ENCODE measurements at regions not wholly inside any gene's neighbourhood (a gene's known extent, or its start where the extent isn't known, plus 50 kb on each side); places are given as distances from the start of the nearest gene placed in this dataset.

DNA sequence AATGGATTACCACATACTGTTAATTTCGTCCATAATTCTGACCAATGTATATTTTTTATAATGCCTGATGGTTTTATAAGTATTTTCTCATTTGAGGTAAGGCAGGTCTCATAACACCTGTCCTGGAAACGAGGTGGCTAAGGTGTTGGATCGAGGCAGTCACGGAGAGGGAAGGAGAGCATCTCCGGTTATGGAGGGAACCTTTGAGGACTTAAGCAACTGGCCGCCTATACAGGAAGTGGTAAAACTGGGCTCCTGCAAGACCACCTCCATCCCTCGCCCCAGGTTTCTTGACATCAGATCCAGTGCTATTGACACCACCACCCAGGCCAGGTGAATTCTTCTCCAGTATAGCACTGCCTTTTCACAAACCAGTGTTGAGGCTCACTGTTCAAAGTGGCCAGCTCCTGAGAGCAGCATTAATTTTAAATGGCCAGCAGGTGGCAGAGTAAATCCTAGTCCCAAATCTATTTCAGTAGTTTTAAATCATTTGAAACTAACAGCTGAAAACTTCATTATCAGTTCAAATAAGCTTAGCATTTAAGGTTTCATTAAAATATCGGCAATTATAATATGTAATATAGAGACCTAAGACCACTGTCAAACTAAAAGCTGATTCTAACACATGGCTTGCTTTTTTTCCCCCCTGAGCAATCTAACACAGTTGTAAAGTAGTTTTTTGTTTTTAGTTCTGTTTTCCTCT is 100.8 kb downstream of the PPM1A start:
- peak; percentile 37 for DNase-seq

DNA sequence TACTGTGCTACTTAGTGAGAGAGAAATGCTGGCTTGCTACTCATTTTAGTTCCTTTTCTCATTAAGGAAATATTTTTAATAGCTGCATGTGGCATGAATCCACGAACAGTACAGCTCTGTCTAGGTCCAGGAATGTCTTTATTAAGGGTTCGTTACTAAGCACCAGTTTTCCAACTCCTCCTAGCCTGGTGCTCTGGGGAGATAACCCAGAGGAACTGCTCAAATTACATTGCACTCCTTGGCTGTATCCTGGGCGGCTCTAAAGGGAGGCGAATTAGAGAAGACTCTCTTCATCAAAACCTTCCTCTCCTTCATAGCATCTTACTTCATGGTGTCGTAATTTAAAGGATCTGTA is 101.3 kb downstream of the PPM1A start:
- no peak for DNase-seq

DNA sequence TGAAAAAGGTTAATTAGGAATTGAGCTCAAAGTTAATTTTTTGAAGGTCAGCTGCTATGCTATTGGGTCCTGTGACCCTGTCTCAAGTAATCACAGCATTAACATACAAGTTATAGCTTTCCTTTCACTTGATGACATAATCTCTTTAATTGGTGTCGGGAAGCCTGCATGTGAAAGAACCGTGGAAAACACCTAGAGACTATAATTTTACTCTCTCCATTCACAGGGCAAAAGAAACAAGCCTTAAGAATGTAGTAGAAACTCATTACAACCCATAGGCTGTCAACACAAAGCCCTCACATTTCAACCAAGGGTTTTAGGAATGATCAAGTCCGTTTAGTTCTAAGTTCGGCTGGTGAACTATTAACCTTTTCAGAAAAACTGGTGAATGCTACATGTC is 104.4 kb downstream of the PPM1A start:
- DNase-seq, result no peak

DNA sequence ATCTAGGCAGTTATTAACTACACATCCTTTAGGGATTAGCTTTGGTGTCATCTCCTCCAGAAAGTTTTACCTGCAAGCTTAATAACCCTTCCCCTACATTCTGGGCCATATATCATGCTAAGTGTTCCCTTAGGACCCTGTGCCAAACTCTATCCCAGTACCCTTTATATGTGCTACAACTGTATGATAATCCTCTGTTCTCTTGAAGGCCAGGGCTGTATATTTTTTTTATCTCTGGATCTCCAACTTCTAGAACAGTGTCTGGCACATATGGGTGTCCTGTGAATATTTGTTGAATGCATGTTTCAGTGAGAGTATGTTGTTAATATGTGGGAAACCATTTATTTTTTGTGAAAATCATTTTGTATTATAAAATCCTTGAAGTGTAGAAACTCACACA is 106.7 kb downstream of the PPM1A start:
- no peak for DNase-seq

DNA sequence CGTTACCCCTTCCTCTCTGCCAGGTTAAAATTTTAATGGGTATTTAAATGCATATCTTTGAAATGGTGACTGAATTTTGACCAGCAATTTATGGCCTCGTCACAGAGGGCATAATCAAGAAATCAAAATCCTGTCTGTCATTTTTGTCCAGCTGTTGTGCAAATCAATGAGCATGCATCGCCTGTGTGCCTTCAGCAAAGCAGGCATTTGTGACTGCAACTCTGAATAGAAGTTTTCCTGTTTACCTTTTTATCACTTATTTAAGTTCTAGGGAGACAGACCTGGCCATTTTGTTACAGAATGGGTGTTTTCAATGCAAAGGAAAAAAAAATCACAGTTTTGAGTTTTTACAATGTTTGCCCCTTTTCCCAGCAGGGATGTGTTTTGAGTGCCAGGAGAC is 107.4 kb downstream of the PPM1A start:
- DNase-seq, result no peak

DNA sequence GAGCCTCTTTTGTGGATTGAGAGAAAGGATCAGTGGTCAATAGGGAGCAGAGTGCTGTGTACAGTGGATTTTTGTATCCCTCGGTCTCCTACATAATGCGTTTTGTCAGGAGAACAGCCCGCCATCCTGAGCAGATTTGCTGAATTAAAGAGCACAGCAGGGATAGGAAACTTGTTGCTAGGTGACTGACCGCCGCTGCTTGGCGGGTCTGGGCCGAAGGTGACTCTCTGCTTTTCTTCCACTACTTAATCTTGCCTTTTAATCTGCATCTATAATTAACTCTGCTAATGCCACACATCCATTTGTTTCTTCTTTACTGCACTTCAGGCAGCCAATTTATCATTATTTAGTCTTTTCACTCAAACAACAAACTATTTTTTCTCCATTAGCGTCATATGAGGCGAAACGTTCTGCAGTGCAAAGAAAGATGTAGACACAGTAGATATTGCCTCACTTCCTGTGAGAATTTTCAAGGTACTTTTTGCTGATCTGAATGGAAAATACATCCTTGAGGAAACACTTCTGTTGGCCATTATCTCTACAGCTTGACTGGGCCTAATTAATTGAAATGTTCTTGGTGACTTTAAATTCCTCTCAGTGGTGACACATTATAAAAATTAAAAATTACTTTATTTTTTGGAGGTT is 108.0 kb downstream of the PPM1A start:
- DNase-seq, result no peak

DNA sequence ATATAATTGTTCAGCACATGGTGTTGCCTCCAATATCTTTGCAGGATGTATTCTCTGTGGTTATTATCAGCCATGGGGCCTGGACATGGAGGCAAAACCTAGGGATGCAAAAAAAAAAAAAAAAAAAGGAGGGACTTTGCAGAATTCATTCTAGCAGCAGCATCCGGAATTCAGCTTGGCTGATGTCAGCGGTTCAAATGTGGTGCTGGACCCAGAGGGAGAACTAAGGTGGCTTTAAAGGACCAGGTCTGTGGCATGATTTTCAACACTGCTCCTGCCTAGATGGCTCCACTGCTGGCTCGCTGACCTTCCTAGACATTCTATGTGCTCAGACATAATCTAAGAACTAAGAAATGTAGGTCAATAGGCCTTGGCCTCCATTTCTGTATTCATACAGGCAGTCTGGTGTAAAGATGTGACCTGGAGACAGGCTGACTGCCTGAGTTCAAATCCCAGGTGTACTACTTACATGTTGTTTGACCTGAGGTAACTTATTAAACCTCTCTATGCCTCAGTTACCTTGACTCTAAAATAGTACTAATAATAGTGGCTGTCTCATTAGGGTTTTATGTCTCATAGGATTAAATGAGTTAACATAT is 108.6 kb downstream of the PPM1A start:
- no peak for DNase-seq

DNA sequence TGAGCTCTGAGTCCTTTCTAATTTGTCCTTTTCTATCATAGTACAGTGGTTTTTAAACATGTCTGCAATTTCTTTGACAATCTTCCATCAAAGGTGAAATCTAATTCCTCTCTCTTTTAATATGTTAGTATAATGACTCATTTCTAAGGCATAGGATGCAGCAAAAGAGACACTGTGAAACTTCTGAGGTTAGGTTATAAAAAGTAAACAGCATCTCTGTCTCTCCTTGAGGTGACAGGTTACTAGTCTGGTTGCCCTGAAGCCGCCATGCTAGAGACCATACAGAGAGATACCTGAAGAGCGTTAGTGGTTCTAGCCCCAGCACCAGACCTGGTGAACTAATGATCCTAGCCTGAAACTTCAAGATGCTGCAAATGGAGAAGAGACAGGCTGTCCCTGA is 114.3 kb downstream of the PPM1A start:
- no peak for DNase-seq

DNA sequence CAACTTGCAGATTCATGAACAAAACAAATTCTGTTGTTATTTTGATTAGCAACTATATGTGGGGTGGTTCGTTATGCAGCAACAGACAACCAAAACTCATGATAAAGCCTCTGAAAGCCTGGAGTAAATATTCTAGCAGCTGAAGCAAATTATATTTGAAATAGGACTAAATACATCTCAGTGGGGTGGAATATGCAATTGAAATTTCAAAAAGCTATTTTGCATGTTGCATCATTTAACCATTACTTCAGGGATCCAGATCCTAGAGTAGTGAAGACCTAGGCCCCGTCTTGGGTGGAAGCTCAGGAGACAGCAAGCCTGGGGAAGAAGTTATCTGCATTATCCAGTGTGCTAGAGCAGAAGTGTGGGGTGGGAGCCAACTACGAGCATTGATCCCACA is 114.7 kb downstream of the PPM1A start:
- DNase-seq, result no peak

DNA sequence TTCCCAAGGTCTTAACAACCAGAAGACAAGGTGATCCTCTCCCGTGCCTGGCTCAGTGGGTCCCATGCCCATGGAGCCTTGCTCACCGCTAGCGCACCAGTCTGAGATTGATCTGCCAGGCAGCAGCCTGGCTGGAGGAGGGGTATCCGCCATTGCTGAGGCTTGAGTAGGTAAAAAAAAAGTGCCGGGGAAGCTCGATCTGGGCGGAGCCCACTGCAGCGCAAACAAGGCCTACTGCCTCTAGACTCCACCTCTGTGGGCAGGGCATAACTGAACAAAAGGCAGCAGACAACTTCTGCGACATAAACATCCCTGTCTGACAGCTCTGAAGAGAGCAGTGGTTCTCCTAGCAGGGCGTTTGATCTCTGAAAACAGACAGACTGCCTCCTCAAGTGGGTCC is 104.0 kb downstream of the C14orf39 start:
- no peak for DNase-seq

All from HCEC 1CT (cell line).